22Rv1 (cell line): ENCODE measurements at regions not wholly inside any gene's neighbourhood (a gene's known extent, or its start where the extent isn't known, plus 50 kb on each side); places are given as distances from the start of the nearest gene placed in this dataset.

Experiments
- CTCF ChIP-seq: fragments of 450-650 bp; IDR thresholded peaks from 2 replicates; pipeline ENCODE4 v1.5.1; 2017; ENCODE audit warnings: mild to moderate bottlenecking
- ZFX ChIP-seq: fragments of 450-650 bp; IDR thresholded peaks from 2 replicates; pipeline ENCODE4 v1.6.1; 2017; ENCODE audit warnings: antibody characterized with exemption, borderline replicate concordance

- TF ChIP-seq CTCF (no peak), ZFX (no peak)
These were observed 153.8 kb upstream of the LSM14A start for GRCh38 chr19:34018546-34018945.
